HEK293 (cell line): ENCODE measurements at regions not wholly inside any gene's neighbourhood (a gene's known extent, or its start where the extent isn't known, plus 50 kb on each side); places are given as distances from the start of the nearest gene placed in this dataset.

ENCODE experiments used
- CTCF ChIA-PET: fragments of 350-600 bp; formaldehyde crosslinking; extraction: SDS; loops from one replicate; lab custom pipeline; 2021; ENCODE audit warnings: antibody characterized with exemption; lab: Yijun Ruan, JAX
- POLR2A ChIA-PET: fragments of 300-600 bp; formaldehyde crosslinking; extraction: SDS; loops from one replicate; lab custom pipeline; 2020; ENCODE audit warnings: antibody characterized with exemption, inconsistent platforms; lab: Yijun Ruan, JAX
- H3K27ac ChIP-seq: fragments of 200-500 bp; sonication (Bioruptor generic); 2 replicates; pipeline ENCODE4 v1.5.1; 2014; ENCODE audit warnings: low read depth, low read length, control low read depth, inconsistent platforms; ENCODE audit errors: extremely low read depth
- H3K36me3 ChIP-seq, 2 experiments: fragments of 200-500 bp in 1 of 2; sonication (Bioruptor generic) in 1 of 2; 1 replicate in 1 of 2; 2 replicates in 1 of 2; pipeline ENCODE4 v1.5.1; 2014 to 2017; ENCODE audit warnings: inconsistent platforms in 2 of 2, low read length in 2 of 2; ENCODE audit not compliant: control insufficient read depth in 2 of 2, insufficient read depth in 1 of 2
- H3K4me1 ChIP-seq: fragments of 200-500 bp; sonication (Bioruptor generic); 2 replicates; pipeline ENCODE4 v1.5.1; 2014; ENCODE audit warnings: mild to moderate bottlenecking, low read length, inconsistent platforms; ENCODE audit not compliant: control insufficient read depth, insufficient read depth
- H3K4me3 ChIP-seq: 2 replicates; pipeline ENCODE4 v1.5.1; 2011; ENCODE audit warnings: low read depth, mild to moderate bottlenecking, control low read depth, low read length, moderate library complexity
- H3K9me3 ChIP-seq: fragments of 200-500 bp; sonication (Bioruptor generic); 2 replicates; pipeline ENCODE4 v1.5.1; 2014; ENCODE audit warnings: low read depth, low read length, inconsistent platforms; ENCODE audit not compliant: control insufficient read depth, insufficient read depth
- BCL11B ChIP-seq: fragments of 450-650 bp; formaldehyde crosslinking; IDR thresholded peaks from 2 replicates; pipeline ENCODE4 v1.5.1; 2016; ENCODE audit warnings: low read depth, missing biosample characterization, missing genetic modification characterization
- BCL6B ChIP-seq: fragments of 450-650 bp; formaldehyde crosslinking; IDR thresholded peaks from 2 replicates; pipeline ENCODE4 v1.5.1; 2017; ENCODE audit warnings: missing biosample characterization, missing genetic modification characterization
- HIC1 ChIP-seq: fragments of 450-650 bp; formaldehyde crosslinking; IDR thresholded peaks from 2 replicates; pipeline ENCODE4 v1.5.1; 2016; ENCODE audit warnings: missing biosample characterization, missing genetic modification characterization
- KLF1 ChIP-seq: fragments of 450-650 bp; formaldehyde crosslinking; IDR thresholded peaks from 2 replicates; pipeline ENCODE4 v1.5.1; 2016; ENCODE audit warnings: missing biosample characterization, missing genetic modification characterization
- KLF8 ChIP-seq: fragments of 450-650 bp; formaldehyde crosslinking; IDR thresholded peaks from 2 replicates; pipeline ENCODE4 v1.5.1; 2016; ENCODE audit warnings: missing biosample characterization, missing genetic modification characterization
- REST ChIP-seq: fragments of 450-650 bp; formaldehyde crosslinking; IDR thresholded peaks from 2 replicates; pipeline ENCODE4 v1.5.1; 2016; ENCODE audit warnings: missing biosample characterization, missing genetic modification characterization
- SCRT1 ChIP-seq: fragments of 450-650 bp; formaldehyde crosslinking; IDR thresholded peaks from 2 replicates; pipeline ENCODE4 v1.5.1; 2016; ENCODE audit warnings: missing biosample characterization, missing genetic modification characterization, borderline replicate concordance
- SP7 ChIP-seq: fragments of 450-650 bp; formaldehyde crosslinking; IDR thresholded peaks from 2 replicates; pipeline ENCODE4 v1.5.1; 2016; ENCODE audit warnings: missing biosample characterization, missing genetic modification characterization
- TRIM28 ChIP-seq: IDR thresholded peaks from 2 replicates; pipeline ENCODE4 v1.6.1; 2011; ENCODE audit warnings: low read length, control low read depth, borderline replicate concordance
- ZBTB49 ChIP-seq: fragments of 450-650 bp; formaldehyde crosslinking; IDR thresholded peaks from 2 replicates; pipeline ENCODE4 v1.5.1; 2016; ENCODE audit warnings: missing biosample characterization, missing genetic modification characterization, low read depth
- ZBTB8A ChIP-seq: fragments of 450-650 bp; formaldehyde crosslinking; IDR thresholded peaks from 2 replicates; pipeline ENCODE4 v1.5.1; 2016; ENCODE audit warnings: missing biosample characterization, missing genetic modification characterization
- ZFP41 ChIP-seq: fragments of 450-650 bp; formaldehyde crosslinking; IDR thresholded peaks from 2 replicates; pipeline ENCODE4 v1.5.1; 2016; ENCODE audit warnings: missing biosample characterization, missing genetic modification characterization, borderline replicate concordance
- ZNF174 ChIP-seq: fragments of 450-650 bp; formaldehyde crosslinking; IDR thresholded peaks from 2 replicates; pipeline ENCODE4 v1.5.0; 2017; ENCODE audit warnings: missing biosample characterization, mild to moderate bottlenecking, missing genetic modification characterization
- ZNF274 ChIP-seq, 2 experiments: fragments of 200-500 bp in 1 of 2; fragments of 450-650 bp in 1 of 2; sonication (Bioruptor generic) in 1 of 2; formaldehyde crosslinking in 1 of 2; IDR thresholded peaks; 2 replicates each; pipeline versions ENCODE4 v1.5.1 to v1.6.1; 2014 to 2016; ENCODE audit warnings: borderline replicate concordance in 1 of 2, inconsistent platforms in 1 of 2, low read length in 1 of 2, missing biosample characterization in 1 of 2, missing genetic modification characterization in 1 of 2
- ZNF335 ChIP-seq: fragments of 450-650 bp; formaldehyde crosslinking; conservative IDR thresholded peaks from 2 replicates; pipeline ENCODE4 v1.5.1; 2016; ENCODE audit warnings: missing biosample characterization, missing genetic modification characterization
- ZNF426 ChIP-seq: fragments of 450-650 bp; formaldehyde crosslinking; IDR thresholded peaks from 2 replicates; pipeline ENCODE4 v1.5.1; 2017; ENCODE audit warnings: missing biosample characterization, missing genetic modification characterization, mild to moderate bottlenecking, inconsistent platforms, moderate library complexity
- ZNF626 ChIP-seq: fragments of 450-650 bp; sonication (Bioruptor Pico); formaldehyde crosslinking; IDR thresholded peaks from 2 replicates; pipeline ENCODE4 v1.5.1; 2018; ENCODE audit warnings: missing biosample characterization, missing genetic modification characterization, inconsistent platforms
- ZNF645 ChIP-seq: fragments of 450-650 bp; formaldehyde crosslinking; IDR thresholded peaks from 2 replicates; pipeline ENCODE4; 2016; ENCODE audit warnings: missing biosample characterization, missing genetic modification characterization
- ZNF777 ChIP-seq: fragments of 450-650 bp; formaldehyde crosslinking; IDR thresholded peaks from 2 replicates; pipeline ENCODE4 v1.5.1; 2017; ENCODE audit warnings: missing biosample characterization, missing genetic modification characterization, borderline replicate concordance
- ZSCAN18 ChIP-seq: fragments of 450-650 bp; formaldehyde crosslinking; IDR thresholded peaks from 2 replicates; pipeline ENCODE4 v1.5.1; 2016; ENCODE audit warnings: missing biosample characterization, missing genetic modification characterization
- ZSCAN23 ChIP-seq: fragments of 450-650 bp; formaldehyde crosslinking; IDR thresholded peaks from 2 replicates; pipeline ENCODE4 v1.5.1; 2016; ENCODE audit warnings: missing biosample characterization, missing genetic modification characterization

GRCh38 chr18:70705831-70706416 is 417.1 kb downstream of the SOCS6 start:
- H3K4me3 ChIP-seq: no peak overlapping the region
- ChIA-PET CTCF (no interaction called here), POLR2A (no interaction called here)
- H3K9me3 ChIP-seq: no peaks in the 10 kb centered on the region
- no peak for TF ChIP-seq ZNF626 (tag by site-specific recombination)
- TF ChIP-seq SCRT1: no peak
- TF ChIP-seq KLF1 (tag by site-specific recombination): no peak
- no peak for TF ChIP-seq ZNF426 (tag by site-specific recombination)
- no peak for TF ChIP-seq ZNF274 (IDR thresholded peaks at IDR 0.05; ENCODE audit: low read length)
- no peak for TF ChIP-seq ZNF274 (tag by site-specific recombination; IDR thresholded peaks at IDR 0.05; ENCODE audit: borderline replicate concordance)
- TF ChIP-seq HIC1 (tag by site-specific recombination): no peak
- TF ChIP-seq ZSCAN23 (tag by site-specific recombination): no peak
- TF ChIP-seq ZBTB49: no peak
- TF ChIP-seq REST (tag by site-specific recombination): no peak
- TF ChIP-seq ZNF335: no peak
- TF ChIP-seq BCL11B (tag by site-specific recombination): no peak
- TF ChIP-seq SP7 (tag by site-specific recombination): no peak
- no peak overlapping the region for H3K27ac ChIP-seq
- no peaks in the 10 kb centered on the region for H3K4me1 ChIP-seq
- no peaks in the 10 kb centered on the region for H3K36me3 ChIP-seq

GRCh38 chr18:70700496-70700895 is 411.7 kb downstream of the SOCS6 start:
- Histone ChIP-seq H3K4me1 (no peaks in the 10 kb centered on the region), H3K9me3 (no peaks in the 10 kb centered on the region), H3K36me3 (no peaks in the 10 kb centered on the region), H3K27ac (no peak overlapping the region), H3K4me3 (no peak overlapping the region)
- ChIA-PET POLR2A (no interaction called here), CTCF (no interaction called here)
- TF ChIP-seq ZNF777: no peak
- no peak for TF ChIP-seq ZSCAN18
- no peak for TF ChIP-seq ZNF174 (tag by site-specific recombination)
- no peak for TF ChIP-seq TRIM28
- no peak for TF ChIP-seq BCL6B (tag by site-specific recombination)
- no peak for TF ChIP-seq ZFP41 (tag by site-specific recombination)
- no peak for TF ChIP-seq KLF8
- TF ChIP-seq ZBTB8A (tag by site-specific recombination): no peak
- no peak for TF ChIP-seq ZNF645 (tag by site-specific recombination)
